ENCODE measurements at regions not wholly inside any gene's neighbourhood (a gene's known extent, or its start where the extent isn't known, plus 50 kb on each side); places are given as distances from the start of the nearest gene placed in this dataset.

DNA sequence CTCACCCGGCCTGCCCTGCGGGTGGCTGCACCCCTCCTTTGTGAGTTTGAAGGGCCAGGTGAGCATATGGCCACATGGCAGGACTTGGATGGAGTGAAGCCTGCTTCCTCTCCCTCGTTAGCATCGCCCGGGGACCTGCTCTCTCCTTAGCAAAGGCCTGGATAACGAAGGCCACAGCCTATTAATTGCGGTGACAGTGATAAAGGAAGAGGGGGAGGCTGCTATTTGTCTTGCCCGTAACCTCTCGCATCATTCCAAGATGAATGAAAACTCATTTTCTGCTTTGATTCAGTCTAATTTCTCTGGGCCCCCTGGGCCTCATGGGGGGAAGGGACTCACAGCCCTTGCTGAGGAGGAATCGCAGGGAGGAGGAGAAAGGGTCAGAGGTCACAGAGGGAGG is 68.5 kb upstream of the LHX1 start:
- Mint-ChIP-seq H3K27ac (no peak overlapping the region), H3K4me3 (no peak overlapping the region), H3K9me3 (peaks cover 0 to 4% (median 3%) of the 10 kb centered on the region in 7 donors), H3K4me1 (no peaks in the 10 kb centered on the region), H3K27me3 (ENCODE audit: low read depth in 3 of 3) (peaks cover 3 to 25% (median 4%) of the 10 kb centered on the region in 3 donors), H3K36me3 (no peaks in the 10 kb centered on the region)
- Histone ChIP-seq H3K79me2 (ENCODE audit: insufficient read depth, low read length) (no peaks in the 10 kb centered on the region), H2AFZ (ENCODE audit: insufficient read depth, low read depth, low read length, poor library complexity, severe bottlenecking) (no peak overlapping the region), H3K9ac (ENCODE audit: insufficient read depth, low read length, poor library complexity, severe bottlenecking) (no peak overlapping the region), H3K36me3 (replicated peaks in 1 of 2; ENCODE audit: control insufficient read depth in 1 of 2, insufficient read depth in 2 of 2, low read length in 2 of 2) (no peaks in the 10 kb centered on the region), H4K20me1 (ENCODE audit: insufficient read depth, low read length) (no peaks in the 10 kb centered on the region), H3K27me3 (ENCODE audit: control insufficient read depth in 2 of 2, insufficient read depth in 2 of 2, low read length in 2 of 2) (no peaks in the 10 kb centered on the region), H3K4me3 (replicated peaks in 1 of 3; ENCODE audit: low read depth in 2 of 3, low read length in 3 of 3) (no peak overlapping the region), H3K27ac (ENCODE audit: low read depth in 1 of 2, low read length in 2 of 2) (no peak overlapping the region), H3K9me3 (replicated peaks in 1 of 2; ENCODE audit: control insufficient read depth in 1 of 2, insufficient read depth in 1 of 2, low read length in 2 of 2) (no peaks in the 10 kb centered on the region), H3K4me1 (ENCODE audit: control insufficient read depth in 1 of 2, insufficient read depth in 2 of 2, low read length in 2 of 2) (no peaks in the 10 kb centered on the region), H3K4me2 (replicated peaks; ENCODE audit: extremely low read depth, low read length, poor library complexity, severe bottlenecking) (no peak overlapping the region)
- intact Hi-C loops (cut with micrococcal nuclease) = no loop called here
- TF ChIP-seq, protein P1, sequence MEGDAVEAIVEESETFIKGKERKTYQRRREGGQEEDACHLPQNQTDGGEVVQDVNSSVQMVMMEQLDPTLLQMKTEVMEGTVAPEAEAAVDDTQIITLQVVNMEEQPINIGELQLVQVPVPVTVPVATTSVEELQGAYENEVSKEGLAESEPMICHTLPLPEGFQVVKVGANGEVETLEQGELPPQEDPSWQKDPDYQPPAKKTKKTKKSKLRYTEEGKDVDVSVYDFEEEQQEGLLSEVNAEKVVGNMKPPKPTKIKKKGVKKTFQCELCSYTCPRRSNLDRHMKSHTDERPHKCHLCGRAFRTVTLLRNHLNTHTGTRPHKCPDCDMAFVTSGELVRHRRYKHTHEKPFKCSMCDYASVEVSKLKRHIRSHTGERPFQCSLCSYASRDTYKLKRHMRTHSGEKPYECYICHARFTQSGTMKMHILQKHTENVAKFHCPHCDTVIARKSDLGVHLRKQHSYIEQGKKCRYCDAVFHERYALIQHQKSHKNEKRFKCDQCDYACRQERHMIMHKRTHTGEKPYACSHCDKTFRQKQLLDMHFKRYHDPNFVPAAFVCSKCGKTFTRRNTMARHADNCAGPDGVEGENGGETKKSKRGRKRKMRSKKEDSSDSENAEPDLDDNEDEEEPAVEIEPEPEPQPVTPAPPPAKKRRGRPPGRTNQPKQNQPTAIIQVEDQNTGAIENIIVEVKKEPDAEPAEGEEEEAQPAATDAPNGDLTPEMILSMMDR (IDR thresholded peaks at IDR 0.05) = no peak
- 85% methylated on average over 10 of the region's 10 CpGs for WGBS (ENCODE audit: insufficient coverage)
- no peak for DNase-seq

DNA sequence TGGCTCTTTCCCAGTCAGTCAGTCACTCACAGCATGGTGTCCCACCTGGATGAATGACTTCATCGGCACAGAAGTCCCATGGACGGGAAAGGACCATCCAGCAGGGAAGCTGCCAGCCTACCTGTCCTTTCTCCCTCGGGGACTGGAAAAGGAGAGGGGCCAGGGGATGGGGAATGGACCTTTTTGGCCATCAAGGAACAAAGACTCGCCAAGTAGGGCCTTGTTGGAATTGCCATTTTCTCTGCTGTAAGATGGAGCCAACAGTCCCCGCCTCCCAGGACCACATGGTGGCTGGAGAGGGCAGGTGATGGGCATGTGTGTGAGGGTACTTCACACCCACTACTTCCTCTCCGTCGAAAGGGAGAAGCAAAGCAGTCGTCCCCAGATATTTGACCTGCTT is 67.8 kb upstream of the LHX1 start:
- H3K27ac ChIP-seq (ENCODE audit: low read depth in 1 of 2, low read length in 2 of 2) = no peak overlapping the region

More for the DNA sequence above, 67.8 kb upstream of the LHX1 start:
- no peaks in the 10 kb centered on the region for H3K9me3 ChIP-seq (replicated peaks in 1 of 2; ENCODE audit: control insufficient read depth in 1 of 2, insufficient read depth in 1 of 2, low read length in 2 of 2)
- H3K36me3 ChIP-seq (replicated peaks in 1 of 2; ENCODE audit: control insufficient read depth in 1 of 2, insufficient read depth in 2 of 2, low read length in 2 of 2) = no peaks in the 10 kb centered on the region
- TF ChIP-seq, protein P1 (IDR thresholded peaks at IDR 0.05) = no peak
- Mint-ChIP-seq H3K27ac (no peak overlapping the region), H3K4me3 (peak overlapping the region in 1 of 2 donors; percentile 35), H3K36me3 (no peaks in the 10 kb centered on the region), H3K4me1 (no peaks in the 10 kb centered on the region), H3K9me3 (peaks cover 0 to 4% (median 3%) of the 10 kb centered on the region in 7 donors), H3K27me3 (ENCODE audit: low read depth in 3 of 3) (peaks cover 3 to 27% (median 4%) of the 10 kb centered on the region in 3 donors)
- H3K4me1 ChIP-seq (ENCODE audit: control insufficient read depth in 1 of 2, insufficient read depth in 2 of 2, low read length in 2 of 2) = no peaks in the 10 kb centered on the region
- no peak overlapping the region for H3K4me3 ChIP-seq (replicated peaks in 1 of 3; ENCODE audit: low read depth in 2 of 3, low read length in 3 of 3)
- H3K79me2 ChIP-seq (ENCODE audit: insufficient read depth, low read length) = no peaks in the 10 kb centered on the region
- intact Hi-C loops (cut with micrococcal nuclease) = no loop called here
- WGBS (ENCODE audit: insufficient coverage) = 71% methylated on average over 4 of the region's 8 CpGs
- no peaks in the 10 kb centered on the region for H4K20me1 ChIP-seq (ENCODE audit: insufficient read depth, low read length)
- no peaks in the 10 kb centered on the region for H3K27me3 ChIP-seq (ENCODE audit: control insufficient read depth in 2 of 2, insufficient read depth in 2 of 2, low read length in 2 of 2)
- DNase-seq = no peak
- no peak overlapping the region for H2AFZ ChIP-seq (ENCODE audit: insufficient read depth, low read depth, low read length, poor library complexity, severe bottlenecking)
- no peak overlapping the region for H3K9ac ChIP-seq (ENCODE audit: insufficient read depth, low read length, poor library complexity, severe bottlenecking)
- H3K4me2 ChIP-seq (replicated peaks; ENCODE audit: extremely low read depth, low read length, poor library complexity, severe bottlenecking) = no peak overlapping the region
